GM18502 (cell line): ENCODE measurements at regions not wholly inside any gene's neighbourhood (a gene's known extent, or its start where the extent isn't known, plus 50 kb on each side); places are given as distances from the start of the nearest gene placed in this dataset.

Source experiments
- ATAC-seq: cut with Tn5 transposase; IDR thresholded peaks from one replicate; pipeline ENCODE4 v1.9.1; 2021; ENCODE audit warnings: mild to moderate bottlenecking; ENCODE audit not compliant: unreplicated experiment, poor library complexity

GRCh38 chr9:96183751-96184150, 118.2 kb downstream of the HSD17B3 start:
- ATAC-seq, result no peak

- no peak for ATAC-seq
These were observed 123.8 kb downstream of the HSD17B3 start for GRCh38 chr9:96178153-96178552.

- no peak for ATAC-seq
These were observed 124.3 kb downstream of the HSD17B3 start for GRCh38 chr9:96177719-96178028.

- ATAC-seq, result no peak
These were observed 124.8 kb downstream of the HSD17B3 start for GRCh38 chr9:96177005-96177718.

- ATAC-seq, result no peak
These were observed 126.2 kb downstream of the HSD17B3 start for GRCh38 chr9:96175796-96176195.

- ATAC-seq, result no peak
These were observed 127.0 kb downstream of the HSD17B3 start for GRCh38 chr9:96175001-96175400.

- ATAC-seq, result no peak
These were observed 127.6 kb downstream of the HSD17B3 start for GRCh38 chr9:96174371-96174770.

- ATAC-seq, result no peak
These were observed 128.3 kb downstream of the HSD17B3 start for GRCh38 chr9:96173640-96174039.

- ATAC-seq, result no peak
These were observed 129.2 kb downstream of the HSD17B3 start for GRCh38 chr9:96172797-96173196.

GRCh38 chr9:96171728-96172127, 130.2 kb downstream of the HSD17B3 start:
- ATAC-seq, result no peak

GRCh38 chr9:96169901-96170300, 132.1 kb downstream of the HSD17B3 start:
- no peak for ATAC-seq

GRCh38 chr9:96169484-96169883, 132.5 kb downstream of the HSD17B3 start:
- no peak for ATAC-seq

GRCh38 chr9:96168882-96169281, 133.1 kb downstream of the HSD17B3 start:
- ATAC-seq, result no peak

- ATAC-seq, result no peak
These were observed 135.0 kb downstream of the HSD17B3 start for GRCh38 chr9:96167011-96167410.

- ATAC-seq, result no peak
These were observed 137.7 kb downstream of the HSD17B3 start for GRCh38 chr9:96164268-96164683.

GRCh38 chr9:96163712-96164111, 138.3 kb downstream of the HSD17B3 start:
- ATAC-seq, result no peak

- ATAC-seq, result no peak
These were observed 138.8 kb downstream of the HSD17B3 start for GRCh38 chr9:96163161-96163560.

GRCh38 chr9:96161819-96162218, 140.2 kb downstream of the HSD17B3 start:
- ATAC-seq, result no peak

GRCh38 chr9:96160866-96161265, 141.1 kb downstream of the HSD17B3 start:
- no peak for ATAC-seq

GRCh38 chr9:96160168-96160567, 141.8 kb downstream of the HSD17B3 start:
- no peak for ATAC-seq

- ATAC-seq, result no peak
These were observed 142.4 kb downstream of the HSD17B3 start for GRCh38 chr9:96159596-96159995.

- no peak for ATAC-seq
These were observed 142.9 kb downstream of the HSD17B3 start for GRCh38 chr9:96158909-96159575.
